ENCODE measurements at regions not wholly inside any gene's neighbourhood (a gene's known extent, or its start where the extent isn't known, plus 50 kb on each side); places are given as distances from the start of the nearest gene placed in this dataset.

DNA sequence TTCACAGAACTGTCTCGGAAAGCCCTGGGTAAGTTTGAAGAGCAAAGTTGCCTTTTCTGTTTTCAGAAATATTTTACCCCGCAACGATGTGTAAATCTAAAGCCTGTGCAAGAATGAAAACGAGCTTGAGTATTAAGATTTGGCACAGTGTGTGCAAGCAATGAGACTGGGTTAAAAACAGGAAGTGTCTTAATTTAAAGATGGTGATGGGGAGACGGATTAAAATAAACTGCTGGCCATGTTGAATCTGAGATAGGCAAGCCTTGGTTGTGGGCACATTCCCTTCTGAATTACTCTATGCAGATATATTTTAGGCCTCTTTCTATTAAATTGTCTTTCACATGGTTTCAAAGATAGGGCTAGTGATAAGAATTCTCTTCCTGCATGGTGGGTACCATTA, 294.2 kb upstream of the DMRT1 start:
- ATAC-seq, result no peak
- no peak for DNase-seq
- intact Hi-C loops (cut with DNase I, micrococcal nuclease), result loop anchor here in 1 of 2 donors (2.0 kb wide), 1 partner anchor 17 kb away; no protein-coding TSS in a partner anchor

DNA sequence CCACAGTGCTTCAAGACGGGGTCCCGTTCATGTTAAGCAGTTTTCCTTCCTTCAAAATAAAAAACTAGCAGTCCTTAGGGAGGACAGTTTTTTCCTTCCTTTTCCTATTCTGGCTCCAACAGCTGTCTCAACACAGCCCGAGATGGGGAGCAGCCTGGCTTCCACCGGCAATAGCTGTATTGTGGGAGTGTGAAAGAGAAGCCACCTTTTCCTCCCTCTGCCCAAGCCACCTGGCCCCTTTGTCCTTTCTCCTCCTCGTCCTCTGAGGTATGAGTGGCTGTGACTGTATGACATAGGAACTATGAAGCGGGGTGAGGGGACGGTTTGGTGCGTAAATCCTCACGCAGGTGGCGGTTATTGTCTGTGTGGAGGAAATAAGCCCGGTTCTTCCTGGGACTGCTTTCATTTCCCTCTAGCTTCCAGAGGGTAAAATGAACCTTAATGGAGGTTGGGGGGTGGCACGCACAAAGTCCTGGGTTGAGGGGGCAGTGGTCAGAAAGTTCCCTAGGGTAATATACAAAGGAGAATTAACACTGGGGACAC, 292.0 kb upstream of the DMRT1 start:
- DNase-seq (no peak), ATAC-seq (peak; percentile 68)
- intact Hi-C loops (cut with DNase I, micrococcal nuclease), result no loop called here

DNA sequence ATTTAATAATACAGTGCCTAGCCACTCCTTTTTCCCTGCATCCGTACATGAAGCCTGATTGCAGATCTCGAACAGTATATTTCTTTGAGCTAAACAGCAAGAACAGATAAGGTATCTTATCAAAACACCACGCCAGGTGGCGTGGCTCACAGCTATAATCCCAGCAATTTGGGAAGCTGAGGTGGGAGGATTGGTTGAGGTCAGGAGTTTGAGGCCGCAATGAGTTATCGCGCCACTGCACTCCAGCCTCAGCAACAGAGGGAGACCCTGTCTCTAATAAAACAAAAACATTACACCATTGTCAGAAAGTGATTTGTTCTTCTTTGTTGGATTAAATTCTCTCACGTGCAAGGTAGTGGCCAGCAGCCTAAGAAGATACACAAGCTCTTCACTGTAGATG, 291.2 kb upstream of the DMRT1 start:
- intact Hi-C loops (cut with DNase I, micrococcal nuclease), result no loop called here
- ATAC-seq, result peak; percentile 76
- DNase-seq, result peak in 1 of 2 donors; percentile 62

DNA sequence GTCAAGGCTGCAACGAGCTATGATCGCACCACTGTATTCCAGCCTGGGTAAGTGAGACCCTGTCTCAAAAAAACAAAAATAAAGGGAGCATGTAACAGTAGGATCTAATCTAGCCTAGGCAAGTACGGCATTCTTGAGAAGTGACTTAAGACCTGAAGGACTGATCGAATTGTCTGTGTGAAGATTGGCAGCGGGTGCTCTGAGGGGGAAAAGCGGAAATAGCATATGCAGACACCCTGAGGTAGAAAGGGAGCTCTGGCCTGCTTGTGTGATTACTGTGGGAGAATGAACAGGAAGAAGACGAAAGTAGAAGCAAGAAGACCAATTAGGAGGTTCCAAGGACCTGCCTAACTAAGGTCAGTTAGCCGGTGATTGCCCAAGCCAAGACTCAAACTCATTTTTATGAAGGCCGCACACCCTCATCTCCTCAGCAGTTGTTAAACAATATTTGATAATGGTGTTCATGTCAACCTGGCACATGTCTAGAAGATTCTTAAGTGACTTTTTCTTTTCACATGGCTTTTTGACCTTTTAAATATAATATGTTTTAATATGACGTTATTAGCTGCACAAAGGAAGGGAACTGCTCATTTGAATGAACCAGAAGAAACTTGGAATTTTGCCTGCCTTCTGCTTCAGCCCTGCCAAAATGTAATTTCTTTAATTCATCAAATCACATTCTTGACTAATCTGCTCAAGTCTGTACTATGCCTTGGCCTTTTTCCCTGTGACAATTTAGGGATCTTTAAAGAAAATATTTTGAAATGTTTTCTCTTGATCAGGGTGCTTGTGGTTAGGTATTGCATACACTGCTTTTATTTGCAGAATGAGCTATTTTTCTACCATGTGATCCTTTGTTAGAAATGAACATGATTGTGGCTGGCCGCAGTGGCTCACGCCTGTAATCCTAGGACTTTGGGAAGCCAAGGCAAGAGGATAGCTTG, 289.2 kb upstream of the DMRT1 start:
- ATAC-seq (no peak), DNase-seq (no peak)
- intact Hi-C loops (cut with DNase I, micrococcal nuclease), result no loop called here

DNA sequence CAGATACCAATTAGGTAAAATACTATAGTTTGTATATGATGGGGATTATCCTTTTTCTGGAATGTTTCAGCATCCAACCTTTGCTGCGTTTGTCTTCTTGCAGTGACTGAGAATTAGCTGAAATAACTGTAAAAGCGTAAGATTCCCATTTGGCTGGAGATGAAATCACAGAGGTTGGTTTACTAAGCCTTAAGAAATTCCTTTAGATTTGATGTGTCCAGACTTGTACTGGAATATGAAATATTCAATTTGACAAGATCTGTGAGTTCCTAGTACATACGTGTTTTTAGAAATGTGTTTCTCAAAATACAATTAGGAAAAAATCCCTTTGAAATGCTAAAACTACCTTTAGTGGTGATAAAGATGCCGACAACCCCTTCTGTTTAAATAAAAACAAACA, 286.0 kb upstream of the DMRT1 start:
- ATAC-seq, result no peak
- no peak for DNase-seq
- intact Hi-C loops (cut with DNase I, micrococcal nuclease), result no loop called here

DNA sequence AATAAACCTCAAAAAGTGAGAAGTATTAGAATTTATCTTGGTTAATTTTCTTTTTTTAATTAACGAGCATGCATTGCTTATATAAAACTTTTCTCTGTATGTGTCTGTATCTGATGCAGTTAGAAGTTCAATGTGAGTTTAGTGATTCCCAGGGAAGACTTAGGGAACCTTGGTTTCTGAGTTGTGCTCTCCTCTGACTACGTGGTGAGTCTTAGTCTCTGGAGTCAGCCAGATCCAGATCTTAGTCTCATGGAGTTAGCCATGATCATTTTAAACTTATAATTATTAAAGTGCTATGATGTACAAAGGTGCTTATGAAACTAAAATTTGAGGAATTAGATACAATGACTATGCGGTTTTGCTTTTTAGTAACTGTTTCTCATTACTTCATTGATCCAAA, 285.3 kb upstream of the DMRT1 start:
- ATAC-seq (peak; percentile 32), DNase-seq (no peak)
- intact Hi-C loops (cut with DNase I, micrococcal nuclease), result no loop called here

DNA sequence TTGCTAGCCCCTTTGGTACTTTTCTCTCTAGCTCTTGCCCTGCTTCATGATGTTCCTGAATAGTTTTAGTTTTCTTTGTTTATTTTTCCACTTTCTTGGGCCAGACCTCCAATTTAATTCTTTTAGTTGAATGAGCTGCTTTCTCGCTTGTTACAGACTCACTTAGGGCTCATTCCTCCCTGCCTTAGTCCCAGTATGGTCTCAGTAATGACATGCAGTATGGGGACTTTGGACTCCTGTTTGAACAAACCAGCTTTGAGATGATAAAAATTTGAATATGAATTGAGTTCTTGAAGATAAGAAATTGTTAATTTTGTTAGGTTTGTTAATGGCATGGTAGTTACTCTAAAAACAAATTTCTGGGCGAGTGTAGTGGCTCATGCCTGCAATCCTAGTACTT, 284.8 kb upstream of the DMRT1 start:
- intact Hi-C loops (cut with DNase I, micrococcal nuclease), result no loop called here
- ATAC-seq (peak; percentile 83), DNase-seq (no peak)

DNA sequence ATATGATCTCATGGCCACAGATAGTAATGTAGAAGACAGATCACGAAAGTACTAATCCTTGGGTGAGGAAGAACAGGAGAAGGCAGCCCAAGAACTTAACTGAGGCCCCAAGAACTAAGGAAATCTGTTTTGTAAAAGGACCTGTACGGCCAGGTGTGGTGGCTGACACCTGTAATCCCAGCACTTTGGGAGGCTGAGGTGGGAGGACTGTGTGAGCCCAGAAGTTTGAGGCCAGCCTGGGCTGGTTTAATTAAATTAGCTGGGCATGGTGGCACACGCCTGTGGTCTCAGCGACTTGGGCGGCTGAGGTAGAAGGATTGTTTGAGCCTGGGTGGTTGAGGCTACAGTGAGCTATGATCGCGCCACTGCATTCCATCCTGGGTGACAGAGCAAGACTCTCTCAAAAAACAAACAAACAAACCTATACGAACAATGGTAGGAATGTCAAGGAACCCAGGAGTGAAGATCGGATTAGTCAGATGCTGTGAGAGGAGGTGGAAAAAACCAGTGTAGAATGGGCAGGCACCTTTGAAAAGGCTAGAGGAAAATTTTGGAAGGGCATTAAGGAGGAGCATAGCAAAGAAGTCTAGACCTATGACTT, 283.8 kb upstream of the DMRT1 start:
- ATAC-seq (no peak), DNase-seq (no peak)
- intact Hi-C loops (cut with DNase I, micrococcal nuclease), result no loop called here

DNA sequence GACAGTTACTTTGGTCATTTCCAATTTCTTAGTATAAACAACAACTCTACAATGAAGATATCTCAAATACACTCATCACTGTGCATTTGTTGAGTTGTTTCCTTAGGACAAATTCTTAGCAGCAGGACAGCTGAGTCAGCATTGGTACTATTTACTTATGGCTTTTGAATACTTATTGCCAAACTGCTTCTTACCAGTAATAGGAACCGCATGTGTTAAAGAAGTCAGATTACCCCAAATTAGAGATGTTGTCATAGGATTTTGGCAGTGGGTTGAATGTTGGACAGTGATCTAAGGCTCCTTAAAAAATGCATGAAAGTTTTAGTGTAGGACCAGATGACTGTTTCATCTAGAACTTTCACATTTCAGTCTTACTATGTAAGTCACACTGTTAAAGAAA, 280.1 kb upstream of the DMRT1 start:
- intact Hi-C loops (cut with DNase I, micrococcal nuclease), result no loop called here
- ATAC-seq (no peak), DNase-seq (no peak)

DNA sequence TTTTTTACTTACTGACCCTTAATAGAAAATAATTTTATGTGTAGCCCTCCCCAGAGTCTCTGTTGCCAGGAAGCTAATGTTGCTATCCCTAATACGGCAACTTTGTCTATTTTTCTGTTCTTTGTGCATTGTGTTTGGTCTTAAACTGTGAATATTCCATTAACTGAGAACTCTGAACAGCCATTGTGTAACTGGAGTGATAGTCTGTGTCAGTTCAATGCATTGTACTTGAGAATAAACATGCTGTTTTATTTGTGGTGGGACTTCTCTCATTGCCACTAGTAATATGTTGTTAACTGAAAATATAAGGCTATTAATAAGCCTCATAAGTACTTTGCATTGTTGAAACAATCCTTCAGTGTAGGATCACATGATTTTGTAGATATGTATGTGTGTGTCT, 278.3 kb upstream of the DMRT1 start:
- no peak for DNase-seq
- ATAC-seq, result no peak
- intact Hi-C loops (cut with DNase I, micrococcal nuclease), result no loop called here

DNA sequence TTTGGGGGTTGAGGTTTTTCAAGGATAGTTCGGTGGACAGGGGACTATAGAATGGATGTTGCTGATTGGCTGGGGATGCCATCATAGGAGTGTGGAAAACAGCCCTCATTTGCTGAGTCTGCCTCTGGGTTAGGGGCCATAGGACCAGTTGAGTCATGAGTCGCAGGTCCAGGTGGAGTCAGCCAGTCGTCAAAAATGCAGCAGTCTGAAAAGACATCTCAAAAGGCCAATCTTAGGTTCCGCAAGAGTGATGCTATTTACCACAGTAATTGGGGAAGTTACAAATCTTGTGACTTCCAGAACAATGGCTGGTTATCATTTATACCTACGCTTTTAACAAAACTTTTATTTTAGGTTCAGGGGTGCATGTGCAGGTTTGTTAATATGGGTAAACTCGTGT, 276.0 kb upstream of the DMRT1 start:
- intact Hi-C loops (cut with DNase I, micrococcal nuclease), result no loop called here
- ATAC-seq, result no peak

DNA sequence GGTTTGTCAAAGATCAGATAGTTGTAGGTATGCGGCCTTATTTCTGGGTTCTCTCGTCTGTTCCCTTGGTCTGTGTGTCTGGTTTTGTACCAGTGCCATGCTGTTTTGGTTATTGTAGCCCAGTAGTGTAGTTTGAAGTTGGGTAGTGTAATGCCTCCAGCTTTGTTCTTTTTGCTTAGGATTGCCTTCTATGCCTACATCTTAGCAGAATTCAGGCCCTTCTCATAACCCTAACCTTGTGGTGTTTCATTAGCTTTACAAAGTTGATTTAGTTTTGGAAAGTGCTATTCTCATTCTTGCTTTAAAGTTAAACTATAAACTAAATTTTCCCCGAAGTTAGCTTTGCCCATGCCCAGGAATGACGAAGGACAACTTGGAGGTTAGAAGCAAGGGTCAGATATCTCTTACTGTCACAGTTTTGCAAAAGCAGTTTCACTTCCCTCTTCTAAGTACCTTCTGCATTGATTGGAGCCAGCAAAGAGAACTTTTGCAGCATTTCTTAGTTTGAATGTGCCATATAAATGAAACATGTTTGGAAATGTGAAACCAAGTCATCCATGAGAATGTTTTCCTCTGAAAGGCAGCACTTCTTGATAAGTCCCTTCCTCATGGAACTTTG, 274.3 kb upstream of the DMRT1 start:
- ATAC-seq (peak; percentile 22), DNase-seq (no peak)
- intact Hi-C loops (cut with DNase I, micrococcal nuclease), result no loop called here

More for the DNA sequence above, 276.0 kb upstream of the DMRT1 start:
- DNase-seq, result no peak

DNA sequence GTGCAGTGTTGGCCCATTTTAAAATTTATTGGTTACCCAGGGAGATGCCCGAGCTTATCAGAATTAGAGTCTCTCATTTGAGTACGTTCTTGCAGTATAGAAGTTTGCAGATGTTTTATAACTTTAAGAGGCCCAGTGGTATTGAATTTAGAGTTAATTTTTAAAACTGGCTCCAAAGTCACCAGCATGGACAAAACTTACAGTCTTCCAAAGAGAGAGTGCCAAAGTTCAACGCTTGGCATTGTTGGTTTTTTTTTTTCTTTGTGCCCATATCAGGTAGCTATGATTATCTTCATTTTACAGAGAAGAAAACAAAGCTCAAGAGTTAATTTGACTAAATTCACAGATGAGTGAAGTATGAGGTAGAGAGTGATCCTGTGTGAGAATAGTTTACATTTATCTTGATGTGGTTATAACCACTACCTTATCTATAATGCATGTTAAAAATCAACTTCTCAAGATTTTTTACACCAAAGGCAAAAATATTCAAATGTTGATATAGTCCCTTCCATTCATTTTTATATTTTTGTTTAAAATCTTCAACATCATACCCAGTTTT, 273.7 kb upstream of the DMRT1 start:
- intact Hi-C loops (cut with DNase I, micrococcal nuclease), result no loop called here
- peak; percentile 47 for ATAC-seq
- no peak for DNase-seq

DNA sequence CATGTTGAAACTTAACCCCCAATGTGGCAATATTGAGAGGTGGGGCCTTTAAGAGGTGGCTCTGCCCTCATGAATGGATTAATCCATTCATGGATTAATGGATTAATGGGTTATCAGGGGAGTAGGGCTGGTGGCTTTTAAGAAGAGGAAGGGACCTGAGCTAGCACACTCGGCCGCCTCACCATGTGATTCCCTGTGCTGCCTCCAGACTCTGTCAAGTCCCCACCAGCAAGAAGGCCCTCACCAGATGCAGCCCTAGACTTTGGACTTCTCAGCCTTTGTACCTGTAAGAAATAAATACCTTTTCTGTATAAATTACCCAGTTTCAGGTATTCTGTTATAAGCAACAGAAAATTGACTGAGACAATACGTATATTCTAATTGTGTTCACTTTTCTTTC, 272.2 kb upstream of the DMRT1 start:
- intact Hi-C loops (cut with DNase I, micrococcal nuclease), result no loop called here
- DNase-seq (no peak), ATAC-seq (no peak)

DNA sequence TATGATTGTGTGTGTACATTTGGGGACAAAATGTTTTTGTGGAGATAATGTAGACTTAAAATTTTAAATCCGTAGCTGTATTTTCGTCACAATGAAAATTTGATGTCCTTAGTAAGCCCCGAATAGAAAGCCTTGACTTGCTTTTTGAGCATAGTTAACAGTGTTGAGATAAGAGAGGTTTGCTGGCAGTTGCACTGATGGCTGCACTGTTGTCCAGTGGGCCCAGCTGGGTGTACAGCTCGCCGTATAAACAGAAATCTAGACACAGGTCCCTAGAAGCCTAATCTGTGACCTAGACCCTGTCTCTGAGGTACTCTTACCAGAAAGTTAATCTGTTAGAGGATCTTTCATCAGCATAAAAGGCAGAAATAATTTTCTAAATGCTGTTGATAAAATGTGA, 271.3 kb upstream of the DMRT1 start:
- ATAC-seq (no peak), DNase-seq (no peak)
- intact Hi-C loops (cut with DNase I, micrococcal nuclease), result no loop called here

DNA sequence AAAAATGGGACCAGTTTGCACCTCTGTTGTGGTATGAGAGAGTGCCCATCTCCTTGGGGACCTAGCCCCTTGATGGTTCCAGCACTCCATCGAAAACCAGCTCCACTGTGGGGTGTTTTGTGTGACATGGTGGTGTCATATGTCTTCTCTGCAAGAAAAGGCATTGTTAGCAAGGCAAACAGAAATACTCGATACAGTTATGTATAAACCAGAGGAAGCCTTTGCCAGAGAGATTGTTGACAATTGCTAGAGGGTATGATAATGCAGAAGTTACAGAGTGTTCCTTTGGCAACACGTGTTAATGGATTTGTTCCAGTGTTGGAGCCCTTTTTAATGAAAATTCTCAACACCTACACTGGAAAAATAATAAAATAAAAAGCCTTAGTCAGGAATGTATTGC, 270.4 kb upstream of the DMRT1 start:
- intact Hi-C loops (cut with DNase I, micrococcal nuclease), result no loop called here
- peak; percentile 42 for ATAC-seq
- DNase-seq, result no peak

DNA sequence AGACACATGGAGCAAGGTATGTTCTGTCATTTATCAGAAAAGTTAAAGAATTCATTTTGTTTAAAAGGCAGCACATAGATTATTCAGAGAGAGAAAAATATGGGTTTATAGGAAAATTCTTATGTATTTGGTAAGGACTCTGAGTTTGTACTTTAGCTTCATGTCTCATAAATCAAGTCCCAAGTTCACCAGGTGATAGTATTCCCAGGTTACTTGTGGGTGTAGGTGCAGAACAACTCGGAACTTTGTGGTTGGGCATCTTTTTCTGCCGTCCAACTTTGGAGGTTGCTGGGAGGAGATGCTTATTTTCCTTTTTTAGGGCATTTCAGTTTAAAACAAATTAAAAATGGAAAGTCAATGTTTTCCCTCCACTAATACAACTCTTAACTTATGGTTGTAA, 269.8 kb upstream of the DMRT1 start:
- DNase-seq (no peak), ATAC-seq (peak; percentile 57)
- intact Hi-C loops (cut with DNase I, micrococcal nuclease), result no loop called here

DNA sequence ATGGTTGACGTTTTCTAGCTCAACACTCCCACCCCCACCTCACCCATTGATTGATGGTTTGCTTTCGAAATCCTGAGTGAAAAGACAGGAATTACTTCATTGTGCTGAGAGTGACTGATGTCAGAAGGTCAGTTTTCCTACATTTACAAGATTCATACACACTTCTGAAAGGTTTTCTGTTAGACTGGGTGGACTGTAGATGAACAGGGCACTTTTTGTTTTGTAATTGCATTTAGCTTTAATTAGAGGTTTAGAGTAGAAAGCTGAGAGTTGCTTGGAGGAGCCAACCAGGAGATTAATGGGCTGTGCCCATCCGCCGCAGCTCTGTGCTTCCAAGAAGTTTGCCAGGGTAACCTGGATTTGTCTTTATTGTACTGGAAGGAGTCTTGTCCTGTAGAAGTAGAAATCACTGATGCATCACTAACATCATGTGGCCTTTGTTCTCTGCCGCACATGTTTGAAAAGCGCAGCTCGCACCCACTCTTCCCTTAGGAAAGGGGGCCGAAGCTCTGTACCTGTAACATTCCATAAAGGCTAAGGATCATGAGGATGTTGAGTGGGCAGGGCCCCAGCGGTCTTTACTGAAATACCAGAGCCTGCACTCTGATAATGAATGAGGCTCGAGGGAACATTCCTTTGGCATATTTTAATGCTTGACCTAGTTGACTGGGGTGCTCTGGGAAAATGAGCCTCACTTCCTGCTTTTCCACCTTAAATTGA, 267.6 kb upstream of the DMRT1 start:
- no peak for ATAC-seq
- intact Hi-C loops (cut with DNase I, micrococcal nuclease), result no loop called here
- DNase-seq, result no peak

DNA sequence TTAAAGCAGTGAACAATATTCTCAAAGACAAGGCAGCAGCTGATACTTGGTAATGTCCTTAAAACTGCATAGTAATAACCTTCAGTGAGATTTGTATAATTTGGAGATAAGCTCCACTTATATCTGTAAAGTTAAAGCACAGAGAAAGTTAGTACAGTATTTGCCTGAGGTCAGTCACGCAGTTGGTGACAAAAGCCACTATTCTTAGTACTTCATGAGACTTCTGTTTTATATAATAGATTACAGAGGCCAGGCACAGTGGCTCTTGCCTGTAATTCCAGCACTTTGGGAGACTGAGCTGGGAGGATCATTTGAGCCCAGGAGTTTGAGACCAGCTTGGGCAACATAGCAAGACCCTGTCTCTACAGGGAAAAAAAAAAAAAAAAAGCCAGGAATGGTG, 266.4 kb upstream of the DMRT1 start:
- intact Hi-C loops (cut with DNase I, micrococcal nuclease), result no loop called here
- ATAC-seq (no peak), DNase-seq (no peak)

All from left colon (tissue), 2 donors.